ENCODE measurements at regions not wholly inside any gene's neighbourhood (a gene's known extent, or its start where the extent isn't known, plus 50 kb on each side); places are given as distances from the start of the nearest gene placed in this dataset.
"Not testable (repeated sequence)": the region's sequence is repeated elsewhere in the genome, so short reads cannot be mapped to it uniquely, and the experiment has no call there.

- intact Hi-C loops (cut with DNase I); H3K4me3 ChIP-seq (ENCODE audit: low read length in 2 of 2); H3K27me3 ChIP-seq (ENCODE audit: control insufficient read depth in 1 of 2, insufficient read depth in 2 of 2, low read length in 1 of 2); H3K36me3 ChIP-seq (ENCODE audit: control insufficient read depth in 1 of 2, insufficient read depth in 2 of 2, low read length in 1 of 2); H3K27ac ChIP-seq (ENCODE audit: low read depth in 1 of 2, low read length in 2 of 2); H3K9me3 ChIP-seq (ENCODE audit: control insufficient read depth, low read length); H3K4me1 ChIP-seq (ENCODE audit: control insufficient read depth in 1 of 2, insufficient read depth in 2 of 2, low read length in 2 of 2); ATAC-seq (ENCODE audit: low FRiP score); DNase-seq: not testable (repeated sequence)
- 47 to 75% methylated on average over 2 to 9 of the region's 14 CpGs for WGBS, 2 donors
Measured at GRCh38 chr14:106714446-106715428, 1188.4 kb downstream of the TMEM121 start.

GRCh38 chr14:106717544-106717943, 1191.2 kb downstream of the TMEM121 start:
- H3K9me3 ChIP-seq (ENCODE audit: control insufficient read depth, low read length); ATAC-seq (ENCODE audit: low FRiP score); DNase-seq; H3K27ac ChIP-seq (ENCODE audit: low read depth in 1 of 2, low read length in 2 of 2); H3K4me1 ChIP-seq (ENCODE audit: control insufficient read depth in 1 of 2, insufficient read depth in 2 of 2, low read length in 2 of 2); H3K4me3 ChIP-seq (ENCODE audit: low read length in 2 of 2); intact Hi-C loops (cut with DNase I); H3K36me3 ChIP-seq (ENCODE audit: control insufficient read depth in 1 of 2, insufficient read depth in 2 of 2, low read length in 1 of 2); H3K27me3 ChIP-seq (ENCODE audit: control insufficient read depth in 1 of 2, insufficient read depth in 2 of 2, low read length in 1 of 2): not testable (repeated sequence)
- WGBS, 2 donors: 30 to 42% methylated on average over 4 to 10 of the region's 11 CpGs

GRCh38 chr14:106719880-106720279, 1193.5 kb downstream of the TMEM121 start:
- not testable (repeated sequence) for H3K9me3 ChIP-seq (ENCODE audit: control insufficient read depth, low read length); H3K27ac ChIP-seq (ENCODE audit: low read depth in 1 of 2, low read length in 2 of 2); H3K4me3 ChIP-seq (ENCODE audit: low read length in 2 of 2); H3K36me3 ChIP-seq (ENCODE audit: control insufficient read depth in 1 of 2, insufficient read depth in 2 of 2, low read length in 1 of 2); H3K27me3 ChIP-seq (ENCODE audit: control insufficient read depth in 1 of 2, insufficient read depth in 2 of 2, low read length in 1 of 2); DNase-seq; H3K4me1 ChIP-seq (ENCODE audit: control insufficient read depth in 1 of 2, insufficient read depth in 2 of 2, low read length in 2 of 2); ATAC-seq (ENCODE audit: low FRiP score)
- WGBS, 2 donors: 0% methylated on average over 1 of the region's 2 CpGs; no CpG with 5 or more reads in 1 of the 2 donors
- intact Hi-C loops (cut with DNase I): loop anchor here in 1 of 2 donors (10.0 kb wide), 1 partner anchor 65 kb away; no protein-coding TSS in a partner anchor

GRCh38 chr14:106721926-106722325, 1195.5 kb downstream of the TMEM121 start:
- H3K4me3 ChIP-seq (ENCODE audit: low read length in 2 of 2); H3K36me3 ChIP-seq (ENCODE audit: control insufficient read depth in 1 of 2, insufficient read depth in 2 of 2, low read length in 1 of 2); ATAC-seq (ENCODE audit: low FRiP score); H3K27me3 ChIP-seq (ENCODE audit: control insufficient read depth in 1 of 2, insufficient read depth in 2 of 2, low read length in 1 of 2); H3K9me3 ChIP-seq (ENCODE audit: control insufficient read depth, low read length); DNase-seq; H3K27ac ChIP-seq (ENCODE audit: low read depth in 1 of 2, low read length in 2 of 2); H3K4me1 ChIP-seq (ENCODE audit: control insufficient read depth in 1 of 2, insufficient read depth in 2 of 2, low read length in 2 of 2): not testable (repeated sequence)
- WGBS, 2 donors: 42% methylated on average over 4 of the region's 4 CpGs; no CpG with 5 or more reads in 1 of the 2 donors
- intact Hi-C loops (cut with DNase I): loop anchor here in 1 of 2 donors (10.0 kb wide), 1 partner anchor 63 kb away; no protein-coding TSS in a partner anchor

- not testable (repeated sequence) for DNase-seq; H3K27ac ChIP-seq (ENCODE audit: low read depth in 1 of 2, low read length in 2 of 2); H3K4me1 ChIP-seq (ENCODE audit: control insufficient read depth in 1 of 2, insufficient read depth in 2 of 2, low read length in 2 of 2); H3K27me3 ChIP-seq (ENCODE audit: control insufficient read depth in 1 of 2, insufficient read depth in 2 of 2, low read length in 1 of 2); H3K4me3 ChIP-seq (ENCODE audit: low read length in 2 of 2); H3K9me3 ChIP-seq (ENCODE audit: control insufficient read depth, low read length); H3K36me3 ChIP-seq (ENCODE audit: control insufficient read depth in 1 of 2, insufficient read depth in 2 of 2, low read length in 1 of 2); ATAC-seq (ENCODE audit: low FRiP score)
- intact Hi-C loops (cut with DNase I): loop anchor here in 1 of 2 donors (10.0 kb wide), 1 partner anchor 62 kb away; no protein-coding TSS in a partner anchor
- WGBS, 2 donors: 42% methylated on average over 3 of the region's 7 CpGs; no CpG with 5 or more reads in 1 of the 2 donors
Measured at GRCh38 chr14:106722813-106723687, 1196.7 kb downstream of the TMEM121 start.

- H3K4me1 ChIP-seq (ENCODE audit: control insufficient read depth in 1 of 2, insufficient read depth in 2 of 2, low read length in 2 of 2); H3K27me3 ChIP-seq (ENCODE audit: control insufficient read depth in 1 of 2, insufficient read depth in 2 of 2, low read length in 1 of 2); H3K27ac ChIP-seq (ENCODE audit: low read depth in 1 of 2, low read length in 2 of 2); ATAC-seq (ENCODE audit: low FRiP score); DNase-seq; H3K4me3 ChIP-seq (ENCODE audit: low read length in 2 of 2); H3K9me3 ChIP-seq (ENCODE audit: control insufficient read depth, low read length); H3K36me3 ChIP-seq (ENCODE audit: control insufficient read depth in 1 of 2, insufficient read depth in 2 of 2, low read length in 1 of 2): not testable (repeated sequence)
- intact Hi-C loops (cut with DNase I): loop anchor here in 1 of 2 donors (10.0 kb wide), 1 partner anchor 57 kb away; no protein-coding TSS in a partner anchor
- WGBS, 2 donors: 35 to 66% methylated on average over 5 to 6 of the region's 12 CpGs
Measured at GRCh38 chr14:106727962-106728361, 1201.6 kb downstream of the TMEM121 start.

GRCh38 chr14:106728611-106729010, 1202.2 kb downstream of the TMEM121 start:
- H3K4me3 ChIP-seq (ENCODE audit: low read length in 2 of 2): no peak overlapping the region
- intact Hi-C loops (cut with DNase I): loop anchor here in 1 of 2 donors (10.0 kb wide), 1 partner anchor 56 kb away; no protein-coding TSS in a partner anchor
- H3K27me3 ChIP-seq (ENCODE audit: control insufficient read depth in 1 of 2, insufficient read depth in 2 of 2, low read length in 1 of 2): no peaks in the 10 kb centered on the region
- ATAC-seq (ENCODE audit: low FRiP score) (no peak), DNase-seq (no peak)
- 55% methylated on average over 1 of the region's 1 CpG; no CpG with 5 or more reads in 1 of the 2 donors for WGBS, 2 donors
- H3K4me1 ChIP-seq (ENCODE audit: control insufficient read depth in 1 of 2, insufficient read depth in 2 of 2, low read length in 2 of 2): no peaks in the 10 kb centered on the region
- H3K27ac ChIP-seq (ENCODE audit: low read depth in 1 of 2, low read length in 2 of 2): no peak overlapping the region
- no peaks in the 10 kb centered on the region for H3K9me3 ChIP-seq (ENCODE audit: control insufficient read depth, low read length)
- no peaks in the 10 kb centered on the region for H3K36me3 ChIP-seq (ENCODE audit: control insufficient read depth in 1 of 2, insufficient read depth in 2 of 2, low read length in 1 of 2)

GRCh38 chr14:106729551-106729950, 1203.2 kb downstream of the TMEM121 start:
- no peak for ATAC-seq (ENCODE audit: low FRiP score)
- WGBS, 2 donors: 23% methylated on average over 2 of the region's 2 CpGs; no CpG with 5 or more reads in 1 of the 2 donors

More at GRCh38 chr14:106729551-106729950, 1203.2 kb downstream of the TMEM121 start:
- Histone ChIP-seq H3K36me3 (ENCODE audit: control insufficient read depth in 1 of 2, insufficient read depth in 2 of 2, low read length in 1 of 2) (no peaks in the 10 kb centered on the region), H3K27me3 (ENCODE audit: control insufficient read depth in 1 of 2, insufficient read depth in 2 of 2, low read length in 1 of 2) (no peaks in the 10 kb centered on the region), H3K27ac (ENCODE audit: low read depth in 1 of 2, low read length in 2 of 2) (no peak overlapping the region), H3K4me3 (ENCODE audit: low read length in 2 of 2) (no peak overlapping the region), H3K9me3 (ENCODE audit: control insufficient read depth, low read length) (no peaks in the 10 kb centered on the region), H3K4me1 (ENCODE audit: control insufficient read depth in 1 of 2, insufficient read depth in 2 of 2, low read length in 2 of 2) (no peaks in the 10 kb centered on the region)
- intact Hi-C loops (cut with DNase I): loop anchor here in 1 of 2 donors (10.0 kb wide), 1 partner anchor 55 kb away; no protein-coding TSS in a partner anchor
- DNase-seq: no peak
